NT2/D1 (cell line): ENCODE measurements at regions not wholly inside any gene's neighbourhood (a gene's known extent, or its start where the extent isn't known, plus 50 kb on each side); places are given as distances from the start of the nearest gene placed in this dataset.

Source experiments
- SUZ12 ChIP-seq: IDR thresholded peaks from 2 replicates; pipeline ENCODE4 v1.6.1; 2011; ENCODE audit not compliant: insufficient read length, insufficient read depth; ENCODE audit errors: extremely low read depth
- YY1 ChIP-seq: IDR thresholded peaks from 2 replicates; pipeline ENCODE4 v1.6.1; 2011; ENCODE audit not compliant: insufficient read length, insufficient read depth
- ZNF274 ChIP-seq: IDR thresholded peaks from 2 replicates; pipeline ENCODE4 v1.6.1; 2011; ENCODE audit warnings: mild to moderate bottlenecking, low read depth, low read length

- TF ChIP-seq YY1 (no peak), SUZ12 (no peak), ZNF274 (no peak)
Measured at GRCh38 chr16:65376601-65377000, 254.7 kb upstream of the CDH11 start.
